ENCODE measurements at regions not wholly inside any gene's neighbourhood (a gene's known extent, or its start where the extent isn't known, plus 50 kb on each side); places are given as distances from the start of the nearest gene placed in this dataset.

DNA sequence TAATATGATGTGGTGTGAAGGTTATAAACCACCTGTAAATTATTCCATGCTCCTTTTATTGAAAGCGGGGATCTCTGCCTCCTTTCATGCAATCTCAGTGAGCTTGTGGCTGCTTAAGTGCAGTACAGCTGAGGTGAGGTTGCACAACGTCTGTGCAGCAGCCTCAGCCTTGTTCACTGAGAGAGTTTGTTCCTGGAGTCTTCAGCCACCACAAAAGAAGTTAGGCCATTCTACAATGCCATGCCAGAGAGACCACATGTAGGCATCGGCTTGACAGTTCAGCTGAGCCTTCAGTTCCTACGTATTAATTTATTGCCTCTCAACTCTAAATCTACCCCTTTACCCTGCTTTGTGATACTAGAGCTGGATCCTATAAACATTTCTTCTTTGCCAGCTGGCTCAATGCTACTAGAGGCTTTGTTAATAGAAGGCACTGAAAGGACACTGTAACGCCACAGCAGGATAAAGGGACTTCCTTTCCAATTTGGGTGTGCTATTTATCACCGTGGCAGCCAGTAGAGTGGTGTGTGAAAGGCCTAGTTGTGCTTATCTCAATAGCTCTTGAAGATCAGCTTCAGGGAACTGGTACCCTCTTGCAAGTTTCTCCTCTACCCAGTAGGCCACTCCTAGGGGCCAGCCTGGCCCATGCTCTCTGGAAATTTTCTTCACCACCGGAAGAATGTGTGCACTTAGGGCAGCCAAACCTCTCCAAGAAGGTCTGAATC is 337.7 kb downstream of the IPO8 start:
- TF ChIP-seq, protein P1, sequence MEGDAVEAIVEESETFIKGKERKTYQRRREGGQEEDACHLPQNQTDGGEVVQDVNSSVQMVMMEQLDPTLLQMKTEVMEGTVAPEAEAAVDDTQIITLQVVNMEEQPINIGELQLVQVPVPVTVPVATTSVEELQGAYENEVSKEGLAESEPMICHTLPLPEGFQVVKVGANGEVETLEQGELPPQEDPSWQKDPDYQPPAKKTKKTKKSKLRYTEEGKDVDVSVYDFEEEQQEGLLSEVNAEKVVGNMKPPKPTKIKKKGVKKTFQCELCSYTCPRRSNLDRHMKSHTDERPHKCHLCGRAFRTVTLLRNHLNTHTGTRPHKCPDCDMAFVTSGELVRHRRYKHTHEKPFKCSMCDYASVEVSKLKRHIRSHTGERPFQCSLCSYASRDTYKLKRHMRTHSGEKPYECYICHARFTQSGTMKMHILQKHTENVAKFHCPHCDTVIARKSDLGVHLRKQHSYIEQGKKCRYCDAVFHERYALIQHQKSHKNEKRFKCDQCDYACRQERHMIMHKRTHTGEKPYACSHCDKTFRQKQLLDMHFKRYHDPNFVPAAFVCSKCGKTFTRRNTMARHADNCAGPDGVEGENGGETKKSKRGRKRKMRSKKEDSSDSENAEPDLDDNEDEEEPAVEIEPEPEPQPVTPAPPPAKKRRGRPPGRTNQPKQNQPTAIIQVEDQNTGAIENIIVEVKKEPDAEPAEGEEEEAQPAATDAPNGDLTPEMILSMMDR (IDR thresholded peaks at IDR 0.05) = no peak
- TF ChIP-seq EP300 (IDR thresholded peaks at IDR 0.05) (no peak), POLR2A (IDR thresholded peaks at IDR 0.05) (no peak)

Data from suprapubic skin (tissue), 3 donors.